ENCODE measurements at regions not wholly inside any gene's neighbourhood (a gene's known extent, or its start where the extent isn't known, plus 50 kb on each side); places are given as distances from the start of the nearest gene placed in this dataset.

- Histone ChIP-seq H3K9me3 (ENCODE audit: control insufficient read depth in 2 of 2, low read length in 2 of 2) (no peaks in the 10 kb centered on the region), H3K27ac (ENCODE audit: low read depth in 2 of 2, low read length in 2 of 2) (no peak overlapping the region), H3K4me1 (ENCODE audit: control insufficient read depth in 2 of 2, insufficient read depth in 2 of 2, low read length in 2 of 2) (peaks cover 3 to 6% of the 10 kb centered on the region in 2 donors), H3K4me3 (ENCODE audit: low read length in 2 of 2) (no peak overlapping the region), H3K27me3 (ENCODE audit: control insufficient read depth in 2 of 2, insufficient read depth in 2 of 2, low read length in 2 of 2) (no peaks in the 10 kb centered on the region), H3K9ac (ENCODE audit: low read depth in 1 of 2, low read length in 2 of 2) (no peak overlapping the region), H3K36me3 (ENCODE audit: control insufficient read depth in 2 of 2, insufficient read depth in 2 of 2, low read length in 2 of 2) (no peaks in the 10 kb centered on the region)
These were observed 535.0 kb downstream of the RFC3 start for GRCh38 chr13:34352958-34353357.

- no peaks in the 10 kb centered on the region for H3K36me3 ChIP-seq (ENCODE audit: control insufficient read depth in 2 of 2, insufficient read depth in 2 of 2, low read length in 2 of 2)
- no peak overlapping the region for H3K4me3 ChIP-seq (ENCODE audit: low read length in 2 of 2)
- no peak overlapping the region for H3K27ac ChIP-seq (ENCODE audit: low read depth in 2 of 2, low read length in 2 of 2)
- H3K9ac ChIP-seq (ENCODE audit: low read depth in 1 of 2, low read length in 2 of 2) = no peak overlapping the region
- H3K4me1 ChIP-seq (ENCODE audit: control insufficient read depth in 2 of 2, insufficient read depth in 2 of 2, low read length in 2 of 2) = no peaks in the 10 kb centered on the region
- no peaks in the 10 kb centered on the region for H3K27me3 ChIP-seq (ENCODE audit: control insufficient read depth in 2 of 2, insufficient read depth in 2 of 2, low read length in 2 of 2)
- H3K9me3 ChIP-seq (ENCODE audit: control insufficient read depth in 2 of 2, low read length in 2 of 2) = no peaks in the 10 kb centered on the region
These were observed 538.9 kb downstream of the RFC3 start for GRCh38 chr13:34356686-34357434.

GRCh38 chr13:34357435-34358232, 539.7 kb downstream of the RFC3 start:
- H3K27ac ChIP-seq (ENCODE audit: low read depth in 2 of 2, low read length in 2 of 2) = no peak overlapping the region
- no peaks in the 10 kb centered on the region for H3K27me3 ChIP-seq (ENCODE audit: control insufficient read depth in 2 of 2, insufficient read depth in 2 of 2, low read length in 2 of 2)
- H3K9me3 ChIP-seq (ENCODE audit: control insufficient read depth in 2 of 2, low read length in 2 of 2) = no peaks in the 10 kb centered on the region
- H3K4me1 ChIP-seq (ENCODE audit: control insufficient read depth in 2 of 2, insufficient read depth in 2 of 2, low read length in 2 of 2) = no peaks in the 10 kb centered on the region
- no peaks in the 10 kb centered on the region for H3K36me3 ChIP-seq (ENCODE audit: control insufficient read depth in 2 of 2, insufficient read depth in 2 of 2, low read length in 2 of 2)
- H3K4me3 ChIP-seq (ENCODE audit: low read length in 2 of 2) = no peak overlapping the region
- H3K9ac ChIP-seq (ENCODE audit: low read depth in 1 of 2, low read length in 2 of 2) = no peak overlapping the region

- Histone ChIP-seq H3K9me3 (ENCODE audit: control insufficient read depth in 2 of 2, low read length in 2 of 2) (no peaks in the 10 kb centered on the region), H3K9ac (ENCODE audit: low read depth in 1 of 2, low read length in 2 of 2) (no peak overlapping the region), H3K4me1 (ENCODE audit: control insufficient read depth in 2 of 2, insufficient read depth in 2 of 2, low read length in 2 of 2) (no peaks in the 10 kb centered on the region), H3K4me3 (ENCODE audit: low read length in 2 of 2) (no peak overlapping the region), H3K27me3 (ENCODE audit: control insufficient read depth in 2 of 2, insufficient read depth in 2 of 2, low read length in 2 of 2) (no peaks in the 10 kb centered on the region), H3K36me3 (ENCODE audit: control insufficient read depth in 2 of 2, insufficient read depth in 2 of 2, low read length in 2 of 2) (no peaks in the 10 kb centered on the region), H3K27ac (ENCODE audit: low read depth in 2 of 2, low read length in 2 of 2) (no peak overlapping the region)
These were observed 541.0 kb downstream of the RFC3 start for GRCh38 chr13:34358811-34359513.

- Histone ChIP-seq H3K4me3 (ENCODE audit: low read length in 2 of 2) (no peak overlapping the region), H3K9me3 (ENCODE audit: control insufficient read depth in 2 of 2, low read length in 2 of 2) (no peaks in the 10 kb centered on the region), H3K36me3 (ENCODE audit: control insufficient read depth in 2 of 2, insufficient read depth in 2 of 2, low read length in 2 of 2) (no peaks in the 10 kb centered on the region), H3K27ac (ENCODE audit: low read depth in 2 of 2, low read length in 2 of 2) (no peak overlapping the region), H3K4me1 (ENCODE audit: control insufficient read depth in 2 of 2, insufficient read depth in 2 of 2, low read length in 2 of 2) (no peaks in the 10 kb centered on the region), H3K9ac (ENCODE audit: low read depth in 1 of 2, low read length in 2 of 2) (no peak overlapping the region), H3K27me3 (ENCODE audit: control insufficient read depth in 2 of 2, insufficient read depth in 2 of 2, low read length in 2 of 2) (no peaks in the 10 kb centered on the region)
These were observed 542.8 kb downstream of the RFC3 start for GRCh38 chr13:34360702-34361101.

GRCh38 chr13:34361560-34361959, 543.6 kb downstream of the RFC3 start:
- H3K9me3 ChIP-seq (ENCODE audit: control insufficient read depth in 2 of 2, low read length in 2 of 2) = no peaks in the 10 kb centered on the region
- H3K27me3 ChIP-seq (ENCODE audit: control insufficient read depth in 2 of 2, insufficient read depth in 2 of 2, low read length in 2 of 2) = no peaks in the 10 kb centered on the region
- no peaks in the 10 kb centered on the region for H3K4me1 ChIP-seq (ENCODE audit: control insufficient read depth in 2 of 2, insufficient read depth in 2 of 2, low read length in 2 of 2)
- no peaks in the 10 kb centered on the region for H3K36me3 ChIP-seq (ENCODE audit: control insufficient read depth in 2 of 2, insufficient read depth in 2 of 2, low read length in 2 of 2)
- H3K27ac ChIP-seq (ENCODE audit: low read depth in 2 of 2, low read length in 2 of 2) = no peak overlapping the region
- H3K9ac ChIP-seq (ENCODE audit: low read depth in 1 of 2, low read length in 2 of 2) = no peak overlapping the region
- no peak overlapping the region for H3K4me3 ChIP-seq (ENCODE audit: low read length in 2 of 2)

- no peak overlapping the region for H3K9ac ChIP-seq (ENCODE audit: low read depth in 1 of 2, low read length in 2 of 2)
- no peak overlapping the region for H3K4me3 ChIP-seq (ENCODE audit: low read length in 2 of 2)
- no peaks in the 10 kb centered on the region for H3K9me3 ChIP-seq (ENCODE audit: control insufficient read depth in 2 of 2, low read length in 2 of 2)
- H3K27ac ChIP-seq (ENCODE audit: low read depth in 2 of 2, low read length in 2 of 2) = no peak overlapping the region
- no peaks in the 10 kb centered on the region for H3K27me3 ChIP-seq (ENCODE audit: control insufficient read depth in 2 of 2, insufficient read depth in 2 of 2, low read length in 2 of 2)
- H3K4me1 ChIP-seq (ENCODE audit: control insufficient read depth in 2 of 2, insufficient read depth in 2 of 2, low read length in 2 of 2) = no peaks in the 10 kb centered on the region
- H3K36me3 ChIP-seq (ENCODE audit: control insufficient read depth in 2 of 2, insufficient read depth in 2 of 2, low read length in 2 of 2) = no peaks in the 10 kb centered on the region
These were observed 545.3 kb downstream of the RFC3 start for GRCh38 chr13:34363266-34363665.

GRCh38 chr13:34364633-34365032, 546.7 kb downstream of the RFC3 start:
- H3K27ac ChIP-seq (ENCODE audit: low read depth in 2 of 2, low read length in 2 of 2) = no peak overlapping the region

GRCh38 chr13:34369931-34370330, 552.0 kb downstream of the RFC3 start:
- H3K4me3 ChIP-seq (ENCODE audit: low read length in 2 of 2) = no peak overlapping the region
- H3K4me1 ChIP-seq (ENCODE audit: control insufficient read depth in 2 of 2, insufficient read depth in 2 of 2, low read length in 2 of 2) = no peaks in the 10 kb centered on the region
- no peaks in the 10 kb centered on the region for H3K36me3 ChIP-seq (ENCODE audit: control insufficient read depth in 2 of 2, insufficient read depth in 2 of 2, low read length in 2 of 2)

More at GRCh38 chr13:34364633-34365032, 546.7 kb downstream of the RFC3 start:
- Histone ChIP-seq H3K9ac (ENCODE audit: low read depth in 1 of 2, low read length in 2 of 2) (no peak overlapping the region), H3K4me3 (ENCODE audit: low read length in 2 of 2) (no peak overlapping the region), H3K36me3 (ENCODE audit: control insufficient read depth in 2 of 2, insufficient read depth in 2 of 2, low read length in 2 of 2) (no peaks in the 10 kb centered on the region), H3K4me1 (ENCODE audit: control insufficient read depth in 2 of 2, insufficient read depth in 2 of 2, low read length in 2 of 2) (no peaks in the 10 kb centered on the region), H3K9me3 (ENCODE audit: control insufficient read depth in 2 of 2, low read length in 2 of 2) (no peaks in the 10 kb centered on the region), H3K27me3 (ENCODE audit: control insufficient read depth in 2 of 2, insufficient read depth in 2 of 2, low read length in 2 of 2) (no peaks in the 10 kb centered on the region)

GRCh38 chr13:34371108-34371507, 553.2 kb downstream of the RFC3 start:
- H3K9ac ChIP-seq (ENCODE audit: low read depth in 1 of 2, low read length in 2 of 2) = no peak overlapping the region
- no peak overlapping the region for H3K27ac ChIP-seq (ENCODE audit: low read depth in 2 of 2, low read length in 2 of 2)
- H3K4me1 ChIP-seq (ENCODE audit: control insufficient read depth in 2 of 2, insufficient read depth in 2 of 2, low read length in 2 of 2) = no peaks in the 10 kb centered on the region
- H3K36me3 ChIP-seq (ENCODE audit: control insufficient read depth in 2 of 2, insufficient read depth in 2 of 2, low read length in 2 of 2) = no peaks in the 10 kb centered on the region
- no peak overlapping the region for H3K4me3 ChIP-seq (ENCODE audit: low read length in 2 of 2)
- H3K27me3 ChIP-seq (ENCODE audit: control insufficient read depth in 2 of 2, insufficient read depth in 2 of 2, low read length in 2 of 2) = no peaks in the 10 kb centered on the region
- no peaks in the 10 kb centered on the region for H3K9me3 ChIP-seq (ENCODE audit: control insufficient read depth in 2 of 2, low read length in 2 of 2)

More at GRCh38 chr13:34369931-34370330, 552.0 kb downstream of the RFC3 start:
- Histone ChIP-seq H3K9me3 (ENCODE audit: control insufficient read depth in 2 of 2, low read length in 2 of 2) (no peaks in the 10 kb centered on the region), H3K9ac (ENCODE audit: low read depth in 1 of 2, low read length in 2 of 2) (no peak overlapping the region), H3K27me3 (ENCODE audit: control insufficient read depth in 2 of 2, insufficient read depth in 2 of 2, low read length in 2 of 2) (no peaks in the 10 kb centered on the region), H3K27ac (ENCODE audit: low read depth in 2 of 2, low read length in 2 of 2) (no peak overlapping the region)

Measured in mucosa of rectum (tissue), 2 donors.